ENCODE measurements at regions not wholly inside any gene's neighbourhood (a gene's known extent, or its start where the extent isn't known, plus 50 kb on each side); places are given as distances from the start of the nearest gene placed in this dataset.

- ATAC-seq: no peak
- Mint-ChIP-seq H3K27me3 (peaks cover 25% of the 10 kb centered on the region), H3K4me3 (no peak overlapping the region), H3K4me1 (no peaks in the 10 kb centered on the region), H3K9me3 (no peaks in the 10 kb centered on the region), H3K36me3 (ENCODE audit: low read depth) (no peaks in the 10 kb centered on the region), H3K27ac (no peak overlapping the region)
- DNase-seq: no peak
Measured at GRCh38 chr1:38098101-38098847, 51.7 kb upstream of the POU3F1 start.

DNA sequence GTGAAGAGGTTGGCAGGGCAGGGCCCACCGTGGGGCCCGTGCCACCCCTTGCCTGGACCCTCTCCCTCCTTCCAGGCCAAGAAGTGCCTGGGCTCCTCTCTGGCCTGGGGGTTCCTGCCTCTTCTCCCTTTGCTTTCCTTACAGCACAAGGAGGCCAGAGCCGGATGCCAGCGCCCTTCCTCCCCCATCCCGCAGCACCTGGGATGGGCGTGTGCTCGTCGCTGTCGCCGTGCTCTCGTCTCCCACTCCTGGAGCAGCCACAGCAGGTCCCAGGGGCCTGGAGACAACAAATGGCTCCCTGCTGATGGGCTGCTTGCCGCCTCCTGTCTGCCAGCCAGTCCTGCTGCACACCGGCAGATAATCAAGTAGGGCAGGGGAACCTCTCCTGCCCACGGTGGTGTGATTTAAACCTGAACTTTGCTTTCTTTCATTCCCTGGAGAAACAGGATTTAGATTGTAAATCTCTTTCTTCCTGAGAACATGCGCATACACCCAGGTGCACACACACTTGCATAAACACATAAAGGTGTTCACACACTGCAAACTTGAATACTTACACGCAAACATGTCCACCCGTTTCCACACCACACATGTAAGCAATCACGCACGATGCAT, 50.8 kb upstream of the POU3F1 start:
- Mint-ChIP-seq H3K27ac (no peak overlapping the region), H3K4me3 (no peak overlapping the region), H3K36me3 (ENCODE audit: low read depth) (no peaks in the 10 kb centered on the region), H3K27me3 (peaks cover 28% of the 10 kb centered on the region), H3K9me3 (no peaks in the 10 kb centered on the region), H3K4me1 (no peaks in the 10 kb centered on the region)
- ATAC-seq (no peak), DNase-seq (no peak)
